Subcutaneous abdominal adipose tissue (tissue), 5 donors: ENCODE measurements at regions not wholly inside any gene's neighbourhood (a gene's known extent, or its start where the extent isn't known, plus 50 kb on each side); places are given as distances from the start of the nearest gene placed in this dataset.

ENCODE experiments used
- H3K27ac ChIP-seq: one replicate; pipeline ENCODE4 v1.7.0; 2013; ENCODE audit warnings: low read depth, mild to moderate bottlenecking, inconsistent platforms, low read length, moderate library complexity
- H3K27me3 ChIP-seq, 5 donors: one replicate each; pipeline ENCODE4 v1.7.0; 2013; ENCODE audit warnings: low read length in 5 of 5, inconsistent platforms in 1 of 5; ENCODE audit not compliant: control insufficient read depth in 5 of 5, insufficient read depth in 4 of 5
- H3K36me3 ChIP-seq, 5 donors: one replicate each; pipeline ENCODE4 v1.7.0; 2013; ENCODE audit warnings: low read length in 5 of 5; ENCODE audit not compliant: control insufficient read depth in 5 of 5, insufficient read depth in 5 of 5
- H3K4me1 ChIP-seq, 5 donors: one replicate each; pipeline ENCODE4 v1.7.0; 2013; ENCODE audit warnings: low read length in 5 of 5, mild to moderate bottlenecking in 3 of 5, moderate library complexity in 1 of 5; ENCODE audit not compliant: control insufficient read depth in 5 of 5, insufficient read depth in 5 of 5
- H3K4me3 ChIP-seq, 5 donors: one replicate each; pipeline ENCODE4 v1.7.0; 2013; ENCODE audit warnings: low read length in 5 of 5, low read depth in 1 of 5
- H3K9ac ChIP-seq, 5 donors: one replicate each; pipeline ENCODE4 v1.7.0; 2013; ENCODE audit warnings: low read length in 5 of 5, mild to moderate bottlenecking in 4 of 5, moderate library complexity in 3 of 5
- H3K9me3 ChIP-seq, 5 donors: one replicate each; pipeline ENCODE4 v1.7.0; 2013; ENCODE audit warnings: low read length in 5 of 5; ENCODE audit not compliant: control insufficient read depth in 5 of 5
- donor health status: healthy.
- donor health status: healthy.
- donor health status: healthy.
- donor health status: healthy.
- donor health status: healthy.

DNA sequence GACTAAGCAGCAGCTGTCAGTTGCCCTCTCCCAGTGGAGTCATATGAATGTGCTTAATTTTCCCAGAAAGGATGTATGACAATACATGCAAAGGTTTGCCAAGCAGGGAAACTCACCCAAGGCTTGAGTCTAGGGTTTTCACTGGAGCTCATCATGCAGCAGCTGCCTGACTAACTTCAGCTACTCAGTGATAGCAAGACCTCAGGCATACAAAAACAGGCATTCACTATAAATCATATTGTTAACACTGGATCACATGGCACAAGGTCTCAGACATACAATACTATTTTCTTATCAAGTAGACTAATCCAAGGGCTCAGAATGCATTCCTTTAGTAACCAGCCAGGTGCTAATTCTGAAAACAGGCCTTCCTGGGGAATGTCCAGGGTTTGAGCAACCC, 85.0 kb upstream of the STAC start:
- H3K4me1 ChIP-seq = peaks cover 0 to 27% (median 13%) of the 10 kb centered on the region in 5 donors
- H3K9ac ChIP-seq = no peak overlapping the region
- H3K4me3 ChIP-seq = no peak overlapping the region
- no peaks in the 10 kb centered on the region for H3K9me3 ChIP-seq
- H3K36me3 ChIP-seq = no peaks in the 10 kb centered on the region
- H3K27me3 ChIP-seq = no peaks in the 10 kb centered on the region
- no peak overlapping the region for H3K27ac ChIP-seq

GRCh38 chr3:36297195-36297594, 83.1 kb upstream of the STAC start:
- Histone ChIP-seq H3K4me3 (peak overlapping the region in 4 of 5 donors; percentile 6 to 55 (median 26)), H3K9me3 (no peaks in the 10 kb centered on the region), H3K27ac (peak overlapping the region; percentile 29), H3K27me3 (no peaks in the 10 kb centered on the region), H3K9ac (no peak overlapping the region), H3K4me1 (peaks cover 0 to 29% (median 13%) of the 10 kb centered on the region in 5 donors), H3K36me3 (no peaks in the 10 kb centered on the region)

DNA sequence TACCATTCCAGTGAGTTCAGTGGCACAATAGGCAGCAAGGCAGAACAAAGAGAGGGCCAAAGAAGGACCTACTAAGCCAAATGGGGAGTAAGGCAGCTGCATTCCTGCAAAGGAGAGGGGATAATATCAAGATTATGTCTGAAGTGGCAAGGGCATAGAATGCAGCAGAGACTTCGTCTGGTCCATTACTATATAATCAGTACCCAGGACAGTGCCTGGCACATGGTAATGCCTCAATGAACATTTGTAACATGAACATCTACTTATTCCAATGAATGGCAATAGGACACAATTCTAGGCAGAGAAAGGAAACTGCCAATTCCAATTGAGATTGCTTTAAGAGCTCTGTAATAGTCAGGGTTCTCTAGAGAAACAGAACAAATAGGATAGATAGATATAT, 82.1 kb upstream of the STAC start:
- peaks cover 0 to 34% (median 13%) of the 10 kb centered on the region in 5 donors for H3K4me1 ChIP-seq
- no peaks in the 10 kb centered on the region for H3K9me3 ChIP-seq
- H3K36me3 ChIP-seq = no peaks in the 10 kb centered on the region
- H3K4me3 ChIP-seq = no peak overlapping the region
- no peak overlapping the region for H3K9ac ChIP-seq
- H3K27me3 ChIP-seq = no peaks in the 10 kb centered on the region
- no peak overlapping the region for H3K27ac ChIP-seq

DNA sequence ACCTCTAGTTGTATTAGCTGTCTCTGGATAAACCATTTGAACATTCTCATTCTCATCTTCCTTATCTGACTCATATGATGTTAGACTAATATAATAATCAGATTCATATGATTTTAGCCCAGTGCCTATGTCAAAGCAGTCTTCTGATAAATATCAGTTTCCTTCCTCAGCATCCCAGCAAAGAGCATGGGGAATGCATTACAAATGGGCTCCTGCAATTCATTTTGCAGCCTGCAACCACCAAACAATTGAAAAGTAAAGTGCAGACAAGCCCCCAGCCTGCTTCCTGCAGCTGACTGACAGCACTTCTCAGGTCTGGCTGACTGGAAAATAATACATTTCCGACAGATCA, 78.2 kb upstream of the STAC start:
- H3K27ac ChIP-seq = no peak overlapping the region
- H3K36me3 ChIP-seq = no peaks in the 10 kb centered on the region
- H3K9ac ChIP-seq = no peak overlapping the region
- H3K4me3 ChIP-seq = no peak overlapping the region
- H3K4me1 ChIP-seq = peaks cover 0 to 18% (median under 1%) of the 10 kb centered on the region in 5 donors
- no peaks in the 10 kb centered on the region for H3K9me3 ChIP-seq
- no peaks in the 10 kb centered on the region for H3K27me3 ChIP-seq

DNA sequence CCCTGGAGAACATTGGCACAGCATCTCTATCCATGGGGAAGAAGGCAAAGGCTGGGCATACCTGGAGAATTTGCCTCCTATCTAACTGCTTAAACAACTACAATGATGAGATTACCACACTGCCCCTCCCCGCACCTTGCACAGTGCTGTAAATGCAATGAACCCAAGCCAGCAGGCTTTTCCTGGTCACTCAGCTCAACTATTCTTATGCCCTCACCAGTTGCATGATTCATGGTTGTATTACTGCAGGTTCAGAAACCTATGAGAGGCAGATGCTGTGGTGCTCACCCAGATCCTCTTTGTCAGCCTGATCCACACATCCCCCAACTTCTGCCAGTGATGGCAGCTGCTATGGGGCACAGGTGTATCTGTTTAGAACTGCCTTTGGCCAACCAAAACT, 77.7 kb upstream of the STAC start:
- no peaks in the 10 kb centered on the region for H3K36me3 ChIP-seq
- no peaks in the 10 kb centered on the region for H3K9me3 ChIP-seq
- H3K27me3 ChIP-seq = no peaks in the 10 kb centered on the region
- H3K4me1 ChIP-seq = peaks cover 0 to 13% (median 0%) of the 10 kb centered on the region in 5 donors
- H3K4me3 ChIP-seq = no peak overlapping the region
- H3K27ac ChIP-seq = no peak overlapping the region
- H3K9ac ChIP-seq = no peak overlapping the region

DNA sequence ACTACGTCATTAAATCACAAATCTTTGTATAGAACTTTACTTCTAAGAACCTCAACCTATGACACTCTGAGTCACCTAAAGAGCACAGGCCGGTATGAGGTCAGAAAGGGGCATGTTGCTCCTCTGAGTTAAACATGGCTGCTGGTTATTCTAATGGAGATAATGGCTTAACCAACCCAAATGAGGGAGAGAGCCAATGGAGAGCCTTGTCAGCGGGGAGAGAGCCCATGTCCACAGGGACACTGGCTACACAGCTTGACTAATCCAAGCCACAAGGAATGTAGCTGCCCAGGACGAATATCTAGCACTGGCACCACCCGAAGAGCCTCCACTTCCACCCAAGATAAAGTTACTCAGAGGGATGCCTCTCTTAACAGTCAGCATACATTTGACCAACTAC, 77.0 kb upstream of the STAC start:
- Histone ChIP-seq H3K9ac (no peak overlapping the region), H3K9me3 (no peaks in the 10 kb centered on the region), H3K4me3 (no peak overlapping the region), H3K36me3 (no peaks in the 10 kb centered on the region), H3K27ac (no peak overlapping the region), H3K27me3 (no peaks in the 10 kb centered on the region), H3K4me1 (peaks cover 0 to 7% (median 0%) of the 10 kb centered on the region in 5 donors)

GRCh38 chr3:36305929-36306520, 74.3 kb upstream of the STAC start:
- no peak overlapping the region for H3K4me3 ChIP-seq
- no peak overlapping the region for H3K27ac ChIP-seq
- no peak overlapping the region for H3K9ac ChIP-seq
- H3K36me3 ChIP-seq = no peaks in the 10 kb centered on the region
- no peaks in the 10 kb centered on the region for H3K27me3 ChIP-seq
- H3K4me1 ChIP-seq = peaks cover 0 to 7% (median 0%) of the 10 kb centered on the region in 5 donors
- no peaks in the 10 kb centered on the region for H3K9me3 ChIP-seq

GRCh38 chr3:36309092-36309491, 71.2 kb upstream of the STAC start:
- no peaks in the 10 kb centered on the region for H3K4me1 ChIP-seq
- no peak overlapping the region for H3K4me3 ChIP-seq
- H3K9ac ChIP-seq = no peak overlapping the region
- H3K27ac ChIP-seq = no peak overlapping the region
- H3K36me3 ChIP-seq = no peaks in the 10 kb centered on the region
- no peaks in the 10 kb centered on the region for H3K9me3 ChIP-seq
- no peaks in the 10 kb centered on the region for H3K27me3 ChIP-seq

GRCh38 chr3:36312351-36312750, 68.0 kb upstream of the STAC start:
- H3K27ac ChIP-seq = no peak overlapping the region
- H3K9me3 ChIP-seq = peaks cover 0 to 6% (median 0%) of the 10 kb centered on the region in 5 donors
- no peaks in the 10 kb centered on the region for H3K4me1 ChIP-seq
- H3K9ac ChIP-seq = no peak overlapping the region
- no peaks in the 10 kb centered on the region for H3K36me3 ChIP-seq
- no peak overlapping the region for H3K4me3 ChIP-seq
- H3K27me3 ChIP-seq = no peaks in the 10 kb centered on the region

DNA sequence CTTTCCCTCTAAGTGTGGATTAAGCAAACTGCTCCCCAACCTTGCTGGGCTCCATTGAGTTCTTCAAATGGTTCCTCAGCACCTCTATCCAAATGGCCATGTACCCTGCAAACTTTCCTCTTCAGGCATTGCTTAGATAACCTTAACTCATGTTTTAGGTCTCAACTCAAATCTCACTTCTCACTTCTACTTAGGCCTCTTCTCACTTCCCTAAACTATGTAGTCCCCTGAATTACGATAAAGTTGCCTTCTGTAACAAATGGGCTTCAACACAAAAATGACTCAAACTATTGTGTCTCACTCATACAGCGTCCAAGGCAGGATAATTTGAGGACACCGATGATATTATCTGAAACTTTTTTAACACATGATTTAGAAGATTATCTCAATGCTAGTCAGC, 62.4 kb upstream of the STAC start:
- Histone ChIP-seq H3K4me1 (peaks cover 0 to 13% (median 4%) of the 10 kb centered on the region in 5 donors), H3K27me3 (no peaks in the 10 kb centered on the region)

More for the DNA sequence above, 62.4 kb upstream of the STAC start:
- no peaks in the 10 kb centered on the region for H3K36me3 ChIP-seq
- H3K9me3 ChIP-seq = peaks cover 0 to 6% (median 0%) of the 10 kb centered on the region in 5 donors
- no peak overlapping the region for H3K9ac ChIP-seq
- no peak overlapping the region for H3K27ac ChIP-seq
- no peak overlapping the region for H3K4me3 ChIP-seq
